Activated CD4-positive, alpha-beta memory T cell treated with anti-CD3 and anti-CD28 coated beads for 36 hours (primary cell): ENCODE measurements at regions not wholly inside any gene's neighbourhood (a gene's known extent, or its start where the extent isn't known, plus 50 kb on each side); places are given as distances from the start of the nearest gene placed in this dataset.

Experiments
- CTCF ChIA-PET: fragments of 350-600 bp; sonication (Branson Sonifier 250); formaldehyde crosslinking; loops from one replicate; lab custom pipeline; 2021; ENCODE audit warnings: antibody characterized with exemption, inconsistent platforms; lab: Charles Lee
- POLR2A ChIA-PET: fragments of 350-600 bp; sonication (Branson Sonifier 250); formaldehyde crosslinking; loops from one replicate; lab custom pipeline; 2021; ENCODE audit warnings: antibody characterized with exemption; lab: Charles Lee
- DNase-seq: peaks from one replicate; pipeline ENCODE4 v3.0.0-alpha.2; 2020
- H3K27ac Mint-ChIP-seq: one replicate; pipeline ENCODE4 v1.8.0; 2021; ENCODE audit warnings: mixed read lengths
- H3K27me3 Mint-ChIP-seq: one replicate; pipeline ENCODE4 v1.8.0; 2021; ENCODE audit warnings: mixed read lengths
- H3K36me3 Mint-ChIP-seq: one replicate; pipeline ENCODE4 v1.8.0; 2021; ENCODE audit warnings: mixed read lengths
- H3K4me1 Mint-ChIP-seq: one replicate; pipeline ENCODE4 v1.8.0; 2021; ENCODE audit warnings: low read depth, mixed read lengths
- H3K4me3 Mint-ChIP-seq: one replicate; pipeline ENCODE4 v1.8.0; 2021; ENCODE audit warnings: mild to moderate bottlenecking, mixed read lengths
- H3K9me3 Mint-ChIP-seq: one replicate; pipeline ENCODE4 v1.8.0; 2021; ENCODE audit warnings: mixed read lengths
- intact Hi-C: fragments of 100-400 bp; cut with micrococcal nuclease; formaldehyde crosslinking; loops from one replicate; pipeline ENCODE4 v1.15.1; 2023

GRCh38 chr7:112873831-112874553 lies 83.8 kb upstream of the TMEM168 start:
- Mint-ChIP-seq H3K27ac (no peak overlapping the region), H3K36me3 (peaks cover 4% of the 10 kb centered on the region), H3K4me1 (peaks cover 14% of the 10 kb centered on the region), H3K4me3 (no peak overlapping the region), H3K9me3 (peaks cover 2% of the 10 kb centered on the region), H3K27me3 (no peaks in the 10 kb centered on the region)
- no peak for DNase-seq
- POLR2A ChIA-PET, result no interaction called here
- intact Hi-C loops, result no loop called here
- CTCF ChIA-PET, result no interaction called here

DNA sequence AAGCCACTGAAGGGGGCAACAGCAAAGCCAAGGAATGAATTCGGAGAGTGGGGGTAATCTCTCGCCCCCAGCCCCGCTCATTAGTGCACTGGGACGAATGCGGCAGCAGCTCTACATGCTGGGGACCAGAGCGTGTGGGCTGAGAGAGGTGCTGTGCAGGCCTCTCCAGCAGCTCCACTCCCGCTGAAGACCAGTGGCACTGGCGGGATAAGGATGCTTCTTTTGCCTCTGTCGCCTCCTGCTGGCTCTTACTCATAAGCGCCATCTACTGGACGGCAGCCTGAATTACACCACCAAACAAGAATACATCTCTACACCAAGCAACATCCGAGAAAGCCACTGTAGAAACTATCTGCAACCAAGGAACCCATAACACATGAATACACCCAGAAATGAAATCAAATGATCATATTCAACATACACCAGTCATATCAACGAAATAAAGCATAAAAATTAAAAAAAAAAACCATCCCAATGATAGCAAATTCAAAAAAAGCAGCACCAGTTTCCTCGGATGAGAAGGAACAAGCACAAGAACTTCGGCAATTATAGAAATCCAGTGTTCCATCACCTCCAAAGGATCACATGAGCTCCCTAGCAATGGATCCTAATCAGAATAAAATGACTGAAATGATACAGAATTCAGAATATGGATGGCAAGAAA lies 79.0 kb upstream of the TMEM168 start:
- Mint-ChIP-seq H3K4me3 (no peak overlapping the region), H3K9me3 (peaks cover 2% of the 10 kb centered on the region), H3K4me1 (peaks cover 14% of the 10 kb centered on the region), H3K27ac (no peak overlapping the region), H3K27me3 (no peaks in the 10 kb centered on the region), H3K36me3 (no peaks in the 10 kb centered on the region)
- ChIA-PET POLR2A (no interaction called here), CTCF (interaction anchor here (0.6 to 2.7 kb wide), 7 partner anchors 11 to 490 kb away, joined by 3 to 22 read pairs (median 3); no protein-coding TSS in a partner anchor)
- DNase-seq, result peak; percentile 69
- intact Hi-C loops, result loop anchor here (10.0 kb wide), 1 partner anchor 314 kb away; no protein-coding TSS in a partner anchor

DNA sequence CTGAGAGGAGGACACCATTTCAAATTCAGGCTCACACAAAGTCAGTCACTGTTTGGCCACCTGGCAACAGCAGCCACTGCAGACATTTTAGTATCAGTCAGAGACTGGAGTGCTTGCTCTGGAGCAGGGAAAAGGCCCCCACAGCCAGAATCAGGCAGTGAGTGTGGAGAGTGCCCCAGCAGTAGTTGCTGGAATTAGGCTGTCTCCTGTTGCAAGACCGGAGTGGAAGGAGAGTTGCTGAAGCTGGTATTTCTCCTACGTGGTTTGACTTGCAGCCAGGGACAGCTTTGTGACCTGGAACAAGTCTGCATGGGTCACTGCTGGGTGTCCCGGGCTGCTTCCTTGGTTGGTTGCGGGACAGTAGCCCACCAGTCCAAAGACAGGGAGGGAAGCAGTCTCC lies 78.4 kb upstream of the TMEM168 start:
- peaks cover 3% of the 10 kb centered on the region for H3K36me3 Mint-ChIP-seq
- DNase-seq, result no peak
- peaks cover 4% of the 10 kb centered on the region for H3K9me3 Mint-ChIP-seq
- H3K27me3 Mint-ChIP-seq, result no peaks in the 10 kb centered on the region
- CTCF ChIA-PET, result interaction anchor here (0.6 to 2.7 kb wide), 3 partner anchors 12 to 312 kb away, joined by 3 to 22 read pairs (median 6); no protein-coding TSS in a partner anchor
- H3K4me1 Mint-ChIP-seq, result peaks cover 10% of the 10 kb centered on the region
- H3K4me3 Mint-ChIP-seq, result no peak overlapping the region
- intact Hi-C loops, result loop anchor here (10.0 kb wide), 1 partner anchor 314 kb away; no protein-coding TSS in a partner anchor
- no peak overlapping the region for H3K27ac Mint-ChIP-seq
- POLR2A ChIA-PET, result no interaction called here

GRCh38 chr7:112866424-112866823 lies 76.2 kb upstream of the TMEM168 start:
- H3K4me3 Mint-ChIP-seq, result no peak overlapping the region
- no peak overlapping the region for H3K27ac Mint-ChIP-seq
- CTCF ChIA-PET, result interaction anchor here (0.7 to 2.9 kb wide), 4 partner anchors 13 to 318 kb away, joined by 3 to 8 read pairs (median 4); no protein-coding TSS in a partner anchor
- POLR2A ChIA-PET, result no interaction called here
- peaks cover 3% of the 10 kb centered on the region for H3K4me1 Mint-ChIP-seq
- peaks cover 6% of the 10 kb centered on the region for H3K36me3 Mint-ChIP-seq
- intact Hi-C loops, result loop anchor here (10.0 kb wide), 1 partner anchor 312 kb away; no protein-coding TSS in a partner anchor
- no peaks in the 10 kb centered on the region for H3K27me3 Mint-ChIP-seq
- peaks cover 4% of the 10 kb centered on the region for H3K9me3 Mint-ChIP-seq
- no peak for DNase-seq

DNA sequence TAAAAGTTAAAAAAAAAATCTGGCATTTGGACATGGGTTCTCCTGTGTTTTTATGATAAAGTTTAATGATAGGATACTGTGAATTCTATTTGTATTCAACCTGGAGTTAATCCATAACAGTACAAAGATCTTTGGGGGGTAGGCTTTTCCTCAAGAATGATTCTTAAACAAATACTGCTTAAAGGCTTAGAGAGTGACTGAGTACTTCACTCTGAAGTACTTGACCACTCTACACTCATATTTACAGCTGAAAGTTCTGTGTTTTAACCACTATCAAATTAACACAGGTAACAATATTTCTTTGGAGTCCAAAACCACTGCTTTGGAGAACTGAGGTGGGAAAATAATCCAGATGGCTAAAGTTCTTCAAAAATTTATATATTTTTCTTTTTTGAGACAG lies 74.2 kb upstream of the TMEM168 start:
- ChIA-PET POLR2A (no interaction called here), CTCF (no interaction called here)
- Mint-ChIP-seq H3K9me3 (peaks cover 4% of the 10 kb centered on the region), H3K4me1 (peaks cover 3% of the 10 kb centered on the region), H3K27me3 (no peaks in the 10 kb centered on the region), H3K27ac (no peak overlapping the region), H3K36me3 (peaks cover 8% of the 10 kb centered on the region), H3K4me3 (no peak overlapping the region)
- intact Hi-C loops, result loop anchor here (10.0 kb wide), 1 partner anchor 310 kb away; no protein-coding TSS in a partner anchor
- no peak for DNase-seq

DNA sequence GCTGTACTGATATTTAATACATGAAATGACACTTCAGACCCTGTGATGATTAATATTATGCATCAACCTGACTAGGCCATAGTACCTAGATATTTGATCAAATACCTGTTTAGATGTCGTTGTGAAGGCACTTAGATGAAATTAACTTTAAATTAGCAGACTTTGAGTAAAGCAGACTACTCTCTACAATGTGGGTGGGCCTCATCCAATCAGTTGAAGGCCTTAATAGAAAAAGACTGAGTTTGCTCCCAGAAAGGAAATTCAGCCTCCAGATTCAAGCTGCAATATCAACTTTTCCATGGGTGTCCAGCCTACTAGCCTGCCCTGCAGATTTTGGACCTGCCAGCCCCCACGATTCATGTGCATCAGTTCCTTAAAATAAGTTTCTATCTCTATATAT lies 68.6 kb upstream of the TMEM168 start:
- peaks cover 6% of the 10 kb centered on the region for H3K36me3 Mint-ChIP-seq
- no peak for DNase-seq
- H3K4me3 Mint-ChIP-seq, result no peak overlapping the region
- ChIA-PET CTCF (interaction anchor here (0.6 kb wide), 1 partner anchor 23 kb away, joined by 4 read pairs; no protein-coding TSS in a partner anchor), POLR2A (no interaction called here)
- intact Hi-C loops, result no loop called here
- no peaks in the 10 kb centered on the region for H3K27me3 Mint-ChIP-seq
- no peaks in the 10 kb centered on the region for H3K9me3 Mint-ChIP-seq
- no peaks in the 10 kb centered on the region for H3K4me1 Mint-ChIP-seq
- no peak overlapping the region for H3K27ac Mint-ChIP-seq

- Mint-ChIP-seq H3K36me3 (peaks cover 9% of the 10 kb centered on the region), H3K27ac (no peak overlapping the region), H3K4me3 (no peak overlapping the region), H3K9me3 (no peaks in the 10 kb centered on the region), H3K27me3 (no peaks in the 10 kb centered on the region), H3K4me1 (no peaks in the 10 kb centered on the region)
- intact Hi-C loops, result no loop called here
- ChIA-PET CTCF (no interaction called here), POLR2A (no interaction called here)
- DNase-seq, result no peak
These were observed 65.0 kb upstream of the TMEM168 start for GRCh38 chr7:112855227-112855626.

DNA sequence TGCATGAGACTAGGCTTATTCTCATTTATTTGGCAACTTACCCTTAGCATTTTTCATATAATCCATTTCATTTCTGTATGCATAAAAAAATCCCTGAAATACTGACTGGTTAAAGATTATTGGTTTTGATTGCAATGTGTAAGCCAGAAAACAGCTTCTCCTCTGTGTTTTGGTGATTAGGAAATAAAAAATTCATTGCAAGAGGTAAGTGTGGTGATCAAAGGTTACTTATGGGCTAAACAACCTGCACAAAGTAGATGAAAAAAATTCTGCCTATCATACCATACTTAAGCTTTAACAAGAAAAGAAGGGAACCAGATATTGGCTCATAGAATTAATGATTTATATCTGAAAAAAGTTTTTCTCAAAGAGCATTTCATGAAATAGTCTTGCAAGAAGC lies 64.0 kb upstream of the TMEM168 start:
- Mint-ChIP-seq H3K9me3 (no peaks in the 10 kb centered on the region), H3K4me3 (no peak overlapping the region), H3K4me1 (no peaks in the 10 kb centered on the region), H3K36me3 (peaks cover 9% of the 10 kb centered on the region), H3K27me3 (no peaks in the 10 kb centered on the region), H3K27ac (no peak overlapping the region)
- CTCF ChIA-PET, result no interaction called here
- POLR2A ChIA-PET, result no interaction called here
- intact Hi-C loops, result no loop called here
- no peak for DNase-seq

DNA sequence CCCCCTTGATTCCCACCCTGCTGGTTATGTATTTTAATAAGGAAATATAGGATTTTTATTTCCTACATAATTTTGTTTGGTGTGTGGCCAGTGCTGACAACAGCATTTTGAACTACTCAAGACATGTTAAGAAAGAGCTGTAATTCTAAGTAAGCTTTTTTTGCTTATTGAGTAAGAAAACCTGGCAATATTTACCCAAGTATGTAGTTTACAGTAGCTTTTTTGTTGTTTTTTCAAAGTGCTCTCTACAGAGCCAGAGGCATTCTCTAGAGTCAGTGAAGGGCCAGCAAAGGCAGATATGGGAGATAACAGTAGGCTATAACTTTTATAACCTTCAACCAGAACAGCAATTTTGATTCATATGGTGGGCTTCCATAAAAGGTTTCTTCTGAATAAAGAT lies 63.2 kb upstream of the TMEM168 start:
- POLR2A ChIA-PET, result no interaction called here
- DNase-seq, result no peak
- CTCF ChIA-PET, result no interaction called here
- H3K4me1 Mint-ChIP-seq, result no peaks in the 10 kb centered on the region
- H3K4me3 Mint-ChIP-seq, result no peak overlapping the region
- intact Hi-C loops, result no loop called here
- H3K9me3 Mint-ChIP-seq, result no peaks in the 10 kb centered on the region
- H3K27ac Mint-ChIP-seq, result no peak overlapping the region
- no peaks in the 10 kb centered on the region for H3K27me3 Mint-ChIP-seq
- peaks cover 11% of the 10 kb centered on the region for H3K36me3 Mint-ChIP-seq

GRCh38 chr7:112843151-112843550 lies 53.0 kb upstream of the TMEM168 start:
- intact Hi-C loops, result no loop called here
- Mint-ChIP-seq H3K27me3 (no peaks in the 10 kb centered on the region), H3K4me3 (no peak overlapping the region), H3K4me1 (peaks cover 14% of the 10 kb centered on the region), H3K27ac (no peak overlapping the region), H3K9me3 (no peaks in the 10 kb centered on the region), H3K36me3 (peaks cover 14% of the 10 kb centered on the region)
- ChIA-PET POLR2A (no interaction called here), CTCF (no interaction called here)
- no peak for DNase-seq
